Endothelial cell (in vitro differentiated cells): ENCODE measurements at regions not wholly inside any gene's neighbourhood (a gene's known extent, or its start where the extent isn't known, plus 50 kb on each side); places are given as distances from the start of the nearest gene placed in this dataset.
"Not testable (repeated sequence)": the region's sequence is repeated elsewhere in the genome, so short reads cannot be mapped to it uniquely, and the experiment has no call there.

ENCODE experiments used
- DNase-seq: peaks from one replicate; pipeline ENCODE4 v3.0.0; 2021; ENCODE audit warnings: low spot score
- H3K27ac Mint-ChIP-seq: one replicate; pipeline ENCODE4 v1.8.0; 2021; ENCODE audit warnings: mixed read lengths, inconsistent platforms; ENCODE audit not compliant: unreplicated experiment
- H3K27me3 Mint-ChIP-seq: one replicate; pipeline ENCODE4 v1.8.0; 2021; ENCODE audit warnings: mild to moderate bottlenecking, moderate library complexity, mixed read lengths, inconsistent platforms; ENCODE audit not compliant: unreplicated experiment
- H3K36me3 Mint-ChIP-seq: one replicate; pipeline ENCODE4 v1.8.0; 2021; ENCODE audit warnings: mild to moderate bottlenecking, low read depth, mixed read lengths, inconsistent platforms; ENCODE audit not compliant: unreplicated experiment
- H3K4me1 Mint-ChIP-seq: one replicate; pipeline ENCODE4 v1.8.0; 2021; ENCODE audit warnings: mild to moderate bottlenecking, mixed read lengths, inconsistent platforms; ENCODE audit not compliant: unreplicated experiment
- H3K4me3 Mint-ChIP-seq: one replicate; pipeline ENCODE4 v1.8.0; 2021; ENCODE audit warnings: mild to moderate bottlenecking, mixed read lengths, inconsistent platforms; ENCODE audit not compliant: unreplicated experiment
- H3K9me3 Mint-ChIP-seq: one replicate; pipeline ENCODE4 v1.8.0; 2021; ENCODE audit warnings: mixed read lengths, inconsistent platforms; ENCODE audit not compliant: unreplicated experiment
- TF ChIP-seq, protein P1 (sequence below): fragments of 200-600 bp; sonication (generic); IDR thresholded peaks from one replicate; pipeline ENCODE4 v1.5.0; 2021; ENCODE audit warnings: antibody characterized with exemption; ENCODE audit not compliant: unreplicated experiment

GRCh38 chr3:164303894-164304293 is 774.4 kb downstream of the SI start:
- no peaks in the 10 kb centered on the region for H3K27me3 Mint-ChIP-seq

DNA sequence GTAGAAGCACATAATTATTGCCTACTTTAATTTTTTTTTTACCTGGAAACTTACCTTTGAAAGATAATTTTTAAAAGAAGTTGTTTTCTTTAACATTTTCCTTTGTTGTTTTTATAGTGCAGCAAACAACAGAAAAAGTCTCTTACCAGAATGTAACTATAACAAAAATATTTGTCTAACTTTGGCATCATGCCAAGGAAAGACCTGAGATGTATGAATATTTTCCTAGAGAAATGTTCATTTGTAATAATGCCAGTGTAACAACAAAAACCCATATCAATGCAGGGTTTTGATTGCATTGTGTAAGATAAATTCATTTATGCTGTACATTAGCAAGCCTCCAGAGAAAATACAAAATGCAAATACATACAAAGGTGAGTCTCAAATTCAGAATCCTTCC is 775.7 kb downstream of the SI start:
- H3K9me3 Mint-ChIP-seq: no peaks in the 10 kb centered on the region
- TF ChIP-seq, protein P1, sequence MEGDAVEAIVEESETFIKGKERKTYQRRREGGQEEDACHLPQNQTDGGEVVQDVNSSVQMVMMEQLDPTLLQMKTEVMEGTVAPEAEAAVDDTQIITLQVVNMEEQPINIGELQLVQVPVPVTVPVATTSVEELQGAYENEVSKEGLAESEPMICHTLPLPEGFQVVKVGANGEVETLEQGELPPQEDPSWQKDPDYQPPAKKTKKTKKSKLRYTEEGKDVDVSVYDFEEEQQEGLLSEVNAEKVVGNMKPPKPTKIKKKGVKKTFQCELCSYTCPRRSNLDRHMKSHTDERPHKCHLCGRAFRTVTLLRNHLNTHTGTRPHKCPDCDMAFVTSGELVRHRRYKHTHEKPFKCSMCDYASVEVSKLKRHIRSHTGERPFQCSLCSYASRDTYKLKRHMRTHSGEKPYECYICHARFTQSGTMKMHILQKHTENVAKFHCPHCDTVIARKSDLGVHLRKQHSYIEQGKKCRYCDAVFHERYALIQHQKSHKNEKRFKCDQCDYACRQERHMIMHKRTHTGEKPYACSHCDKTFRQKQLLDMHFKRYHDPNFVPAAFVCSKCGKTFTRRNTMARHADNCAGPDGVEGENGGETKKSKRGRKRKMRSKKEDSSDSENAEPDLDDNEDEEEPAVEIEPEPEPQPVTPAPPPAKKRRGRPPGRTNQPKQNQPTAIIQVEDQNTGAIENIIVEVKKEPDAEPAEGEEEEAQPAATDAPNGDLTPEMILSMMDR: no peak
- H3K36me3 Mint-ChIP-seq: no peaks in the 10 kb centered on the region
- no peaks in the 10 kb centered on the region for H3K4me1 Mint-ChIP-seq
- no peak for DNase-seq
- no peak overlapping the region for H3K27ac Mint-ChIP-seq
- no peaks in the 10 kb centered on the region for H3K27me3 Mint-ChIP-seq
- H3K4me3 Mint-ChIP-seq: no peak overlapping the region

More at GRCh38 chr3:164303894-164304293, 774.4 kb downstream of the SI start:
- Mint-ChIP-seq H3K4me3 (no peak overlapping the region), H3K27ac (no peak overlapping the region), H3K9me3 (no peaks in the 10 kb centered on the region), H3K36me3 (no peaks in the 10 kb centered on the region), H3K4me1 (no peaks in the 10 kb centered on the region)
- TF ChIP-seq, protein P1: no peak
- DNase-seq: no peak

- H3K36me3 Mint-ChIP-seq, H3K4me1 Mint-ChIP-seq, H3K4me3 Mint-ChIP-seq, DNase-seq, H3K27me3 Mint-ChIP-seq, H3K9me3 Mint-ChIP-seq, H3K27ac Mint-ChIP-seq: not testable (repeated sequence)
These were observed 786.8 kb downstream of the SI start for GRCh38 chr3:164291486-164291885.

GRCh38 chr3:164278550-164278949 is 799.7 kb downstream of the SI start:
- TF ChIP-seq, protein P1: no peak
- Mint-ChIP-seq H3K4me3 (no peak overlapping the region), H3K36me3 (no peaks in the 10 kb centered on the region), H3K9me3 (no peaks in the 10 kb centered on the region), H3K4me1 (peaks cover 2% of the 10 kb centered on the region), H3K27ac (no peak overlapping the region), H3K27me3 (peaks cover 1% of the 10 kb centered on the region)
- no peak for DNase-seq

DNA sequence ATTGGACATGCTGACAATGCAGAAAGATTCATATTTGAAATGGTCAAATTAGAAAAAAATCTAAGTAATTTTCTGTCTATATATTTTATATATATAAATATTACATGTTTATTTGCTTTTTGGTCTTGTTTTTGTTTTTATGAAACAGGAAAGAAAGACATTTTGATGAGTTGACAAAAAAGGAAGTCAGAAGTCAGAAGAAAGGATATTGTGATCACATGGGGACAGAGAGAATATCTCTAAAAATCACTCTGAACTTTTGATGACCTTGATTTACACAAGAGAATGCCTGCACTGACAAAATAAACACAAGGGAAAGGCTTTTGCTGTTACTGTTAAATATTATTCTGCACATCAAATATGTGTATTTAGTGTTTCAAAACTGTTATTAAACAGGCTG is 811.2 kb downstream of the SI start:
- H3K27ac Mint-ChIP-seq: no peak overlapping the region
- no peak overlapping the region for H3K4me3 Mint-ChIP-seq
- H3K4me1 Mint-ChIP-seq: peaks cover 5% of the 10 kb centered on the region
- peaks cover 2% of the 10 kb centered on the region for H3K27me3 Mint-ChIP-seq
- DNase-seq: no peak
- TF ChIP-seq, protein P1: no peak
- H3K9me3 Mint-ChIP-seq: no peaks in the 10 kb centered on the region
- H3K36me3 Mint-ChIP-seq: no peaks in the 10 kb centered on the region

DNA sequence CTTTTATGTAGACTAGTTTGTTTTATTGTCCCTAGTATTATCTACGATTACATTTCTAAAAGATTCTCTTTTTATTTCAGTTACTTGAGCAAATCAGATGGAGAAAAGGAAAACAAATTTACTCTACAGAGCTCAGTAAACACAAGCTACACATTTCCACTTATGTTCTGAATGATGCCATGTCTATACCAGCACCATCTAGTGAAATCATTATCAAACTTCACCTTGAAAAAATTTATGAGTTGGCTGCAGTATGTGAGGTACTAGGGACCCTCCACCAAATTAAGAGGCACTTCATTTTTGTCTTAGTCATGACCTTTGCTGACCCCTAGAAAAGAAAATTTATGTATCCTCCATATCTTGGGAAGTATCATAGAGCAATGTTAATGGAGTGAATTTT is 827.4 kb downstream of the SI start:
- TF ChIP-seq, protein P1: no peak
- Mint-ChIP-seq H3K27me3 (no peaks in the 10 kb centered on the region), H3K9me3 (no peaks in the 10 kb centered on the region), H3K27ac (no peak overlapping the region), H3K36me3 (no peaks in the 10 kb centered on the region), H3K4me1 (no peaks in the 10 kb centered on the region), H3K4me3 (no peak overlapping the region)
- DNase-seq: no peak
